AG04449 (cell line): ENCODE measurements at regions not wholly inside any gene's neighbourhood (a gene's known extent, or its start where the extent isn't known, plus 50 kb on each side); places are given as distances from the start of the nearest gene placed in this dataset.

Source experiments
- CTCF ChIA-PET: fragments of 350-600 bp; formaldehyde crosslinking; extraction: SDS; loops from one replicate; lab custom pipeline; 2021; ENCODE audit warnings: antibody characterized with exemption; lab: Yijun Ruan, JAX
- POLR2A ChIA-PET: fragments of 400-600, 350-600 bp; formaldehyde crosslinking; extraction: SDS; loops from one replicate; lab custom pipeline; 2020; ENCODE audit warnings: antibody characterized with exemption, inconsistent platforms; lab: Yijun Ruan, JAX
- DNase-seq: peaks from one replicate; pipeline ENCODE4 v3.0.0-alpha.2; 2010; ENCODE audit warnings: low read depth, low spot score
- H3K4me3 ChIP-seq: 2 replicates; pipeline ENCODE4 v1.5.1; 2011; ENCODE audit warnings: low read depth, mild to moderate bottlenecking, control low read depth, low read length
- TF ChIP-seq, protein P1 (sequence below): IDR thresholded peaks from one replicate; pipeline ENCODE4 v1.5.1; 2011; ENCODE audit warnings: mild to moderate bottlenecking, moderate library complexity, low read length, control low read depth, inconsistent platforms; ENCODE audit not compliant: insufficient read depth; ENCODE audit errors: missing control alignments

DNA sequence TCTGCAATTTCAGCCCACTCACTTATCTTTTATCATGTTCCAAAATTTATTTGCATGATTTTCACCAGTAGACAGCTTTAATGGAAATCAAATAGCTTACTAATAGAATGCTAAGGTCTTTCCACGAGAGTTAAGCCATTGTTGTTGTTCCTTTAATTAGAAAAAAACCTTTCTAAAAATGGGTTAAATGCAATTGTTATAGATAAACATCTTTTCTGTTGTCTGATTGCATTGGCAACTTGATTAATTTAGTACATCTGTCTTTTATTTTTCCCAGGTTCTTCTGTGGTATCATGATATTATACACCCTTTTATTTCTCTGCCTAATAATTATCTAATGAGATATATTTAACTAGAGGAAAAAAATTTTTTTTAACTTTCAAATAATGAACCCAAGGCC is 487.6 kb upstream of the MBL2 start:
- DNase-seq, result no peak
- TF ChIP-seq, protein P1, sequence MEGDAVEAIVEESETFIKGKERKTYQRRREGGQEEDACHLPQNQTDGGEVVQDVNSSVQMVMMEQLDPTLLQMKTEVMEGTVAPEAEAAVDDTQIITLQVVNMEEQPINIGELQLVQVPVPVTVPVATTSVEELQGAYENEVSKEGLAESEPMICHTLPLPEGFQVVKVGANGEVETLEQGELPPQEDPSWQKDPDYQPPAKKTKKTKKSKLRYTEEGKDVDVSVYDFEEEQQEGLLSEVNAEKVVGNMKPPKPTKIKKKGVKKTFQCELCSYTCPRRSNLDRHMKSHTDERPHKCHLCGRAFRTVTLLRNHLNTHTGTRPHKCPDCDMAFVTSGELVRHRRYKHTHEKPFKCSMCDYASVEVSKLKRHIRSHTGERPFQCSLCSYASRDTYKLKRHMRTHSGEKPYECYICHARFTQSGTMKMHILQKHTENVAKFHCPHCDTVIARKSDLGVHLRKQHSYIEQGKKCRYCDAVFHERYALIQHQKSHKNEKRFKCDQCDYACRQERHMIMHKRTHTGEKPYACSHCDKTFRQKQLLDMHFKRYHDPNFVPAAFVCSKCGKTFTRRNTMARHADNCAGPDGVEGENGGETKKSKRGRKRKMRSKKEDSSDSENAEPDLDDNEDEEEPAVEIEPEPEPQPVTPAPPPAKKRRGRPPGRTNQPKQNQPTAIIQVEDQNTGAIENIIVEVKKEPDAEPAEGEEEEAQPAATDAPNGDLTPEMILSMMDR, result no peak
- no peak overlapping the region for H3K4me3 ChIP-seq
- CTCF ChIA-PET, result no interaction called here
- POLR2A ChIA-PET, result no interaction called here

DNA sequence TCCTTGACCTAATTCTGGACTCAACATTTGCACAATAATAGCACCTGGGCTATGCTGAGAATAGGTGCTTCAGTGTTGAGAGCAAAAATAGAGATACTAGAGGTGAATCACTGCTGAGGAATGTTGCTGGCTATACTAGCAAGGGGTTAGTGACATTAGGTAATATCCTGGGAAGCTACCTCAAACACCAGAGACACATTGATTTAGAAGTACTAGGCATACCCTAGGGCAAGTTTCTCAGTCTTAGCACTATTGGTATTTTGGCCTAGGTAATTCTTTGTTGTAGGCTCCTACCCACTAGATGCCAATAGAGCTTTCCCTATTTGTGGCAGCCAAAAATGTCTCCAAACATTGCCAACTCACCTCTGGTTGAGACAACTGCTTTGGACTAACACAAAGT is 484.0 kb upstream of the MBL2 start:
- no peak for DNase-seq
- TF ChIP-seq, protein P1, result no peak
- POLR2A ChIA-PET, result no interaction called here
- H3K4me3 ChIP-seq, result no peak overlapping the region
- CTCF ChIA-PET, result no interaction called here

DNA sequence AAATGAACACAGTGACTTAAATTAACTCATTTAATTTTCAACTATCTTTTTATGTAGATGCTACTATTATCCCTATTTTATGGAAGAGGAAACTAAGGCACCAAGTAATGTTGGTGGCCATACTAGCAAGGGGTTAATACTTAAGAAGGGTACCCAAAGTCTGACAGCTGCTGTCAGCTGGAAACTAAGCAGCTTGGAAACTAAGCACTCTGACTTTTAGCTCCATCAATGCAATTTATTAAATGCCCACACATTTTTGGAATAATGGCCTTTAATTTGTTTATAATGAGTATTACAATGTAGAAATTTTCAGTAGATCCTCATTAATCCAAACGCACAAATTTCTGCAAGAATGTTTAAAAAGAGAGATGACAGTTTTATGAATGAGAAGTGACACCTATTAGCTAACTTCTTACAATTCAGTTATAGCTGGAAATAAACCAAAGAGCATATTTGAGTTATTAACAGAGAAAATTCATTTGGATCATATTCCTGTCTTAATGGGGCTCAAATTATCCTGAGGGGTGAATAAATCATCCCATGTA is 483.1 kb upstream of the MBL2 start:
- no peak overlapping the region for H3K4me3 ChIP-seq
- TF ChIP-seq, protein P1, result no peak
- ChIA-PET POLR2A (no interaction called here), CTCF (no interaction called here)
- no peak for DNase-seq

DNA sequence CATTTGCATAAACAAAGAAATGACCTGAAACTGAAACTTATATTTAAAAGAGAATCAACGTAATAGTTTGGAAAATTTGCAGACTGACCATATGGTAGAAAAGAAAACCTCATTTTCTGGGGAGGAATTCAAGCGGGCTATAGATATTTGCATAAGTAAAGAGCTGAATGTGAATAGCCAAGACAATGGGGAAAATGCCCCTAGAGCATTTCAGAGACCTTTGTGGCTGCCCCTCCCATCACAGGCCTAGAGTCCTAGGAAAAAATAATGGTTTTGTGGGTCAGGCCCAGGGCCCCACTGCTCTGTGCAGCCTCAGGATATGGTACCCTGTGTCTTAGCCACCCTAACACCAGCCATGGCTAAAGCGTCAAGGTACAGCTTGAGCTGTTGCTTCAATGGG is 480.6 kb upstream of the MBL2 start:
- TF ChIP-seq, protein P1, result no peak
- no peak for DNase-seq
- CTCF ChIA-PET, result no interaction called here
- POLR2A ChIA-PET, result no interaction called here
- no peak overlapping the region for H3K4me3 ChIP-seq

DNA sequence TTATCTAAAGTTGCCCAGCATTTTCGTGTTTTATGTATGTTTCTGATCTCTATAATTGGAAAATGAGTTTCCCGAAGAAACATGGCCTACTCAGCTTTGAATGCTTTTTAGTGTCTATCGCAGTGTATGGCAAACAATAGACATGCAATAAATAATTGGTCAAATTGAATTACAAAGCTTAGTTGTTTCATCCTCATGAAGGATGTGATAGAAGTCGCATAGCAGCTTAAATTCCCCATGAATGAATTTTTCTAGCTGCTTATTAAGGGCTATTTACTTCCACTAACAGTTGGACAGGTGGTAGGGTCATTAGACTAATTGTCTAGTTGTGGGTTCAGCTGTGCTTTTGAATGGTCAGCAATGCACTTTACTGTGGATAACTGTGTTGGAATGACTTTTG is 467.3 kb upstream of the MBL2 start:
- TF ChIP-seq, protein P1, result no peak
- no peak for DNase-seq
- no peak overlapping the region for H3K4me3 ChIP-seq
- ChIA-PET CTCF (no interaction called here), POLR2A (no interaction called here)

DNA sequence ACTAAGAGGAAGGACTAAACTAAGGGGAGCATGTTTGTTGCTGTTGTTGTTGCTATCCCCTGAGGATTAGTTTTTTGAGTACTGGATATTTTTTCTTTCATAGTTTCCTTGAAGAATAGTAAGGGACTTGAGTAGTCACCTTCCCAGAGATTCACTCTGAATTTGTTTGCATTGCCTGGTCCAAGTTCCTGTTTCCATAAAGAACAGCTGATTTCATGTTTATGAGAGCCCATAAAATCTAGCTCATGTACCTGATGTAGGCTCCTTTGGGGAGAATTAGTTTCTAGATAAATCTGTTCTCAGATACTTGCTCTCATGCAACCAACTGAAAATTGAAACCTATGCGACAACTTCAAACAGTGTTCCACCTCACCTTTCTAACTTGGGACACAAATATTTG is 464.4 kb upstream of the MBL2 start:
- H3K4me3 ChIP-seq, result no peak overlapping the region
- POLR2A ChIA-PET, result no interaction called here
- no peak for DNase-seq
- TF ChIP-seq, protein P1, result no peak
- CTCF ChIA-PET, result no interaction called here
